ENCODE measurements at regions not wholly inside any gene's neighbourhood (a gene's known extent, or its start where the extent isn't known, plus 50 kb on each side); places are given as distances from the start of the nearest gene placed in this dataset.

DNA sequence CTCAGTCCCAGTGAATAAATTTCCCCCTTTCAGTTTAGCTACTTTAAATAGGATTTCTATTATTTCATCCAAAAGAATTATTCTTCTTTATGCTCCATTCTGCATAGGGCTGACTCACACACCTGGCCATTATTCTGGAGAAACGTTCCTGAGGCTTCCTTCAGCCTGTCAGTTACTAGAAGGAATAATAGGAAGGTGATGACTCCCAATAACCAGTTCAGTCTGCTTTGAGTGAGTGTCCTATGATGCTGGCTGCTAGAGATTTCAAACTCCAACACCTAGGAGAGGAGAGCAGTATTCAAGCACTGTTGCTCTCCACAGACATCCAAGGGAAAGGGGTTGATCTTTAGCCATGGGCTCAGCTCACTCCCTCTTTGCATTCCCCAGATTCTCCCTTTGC, 117.8 kb downstream of the KCTD12 start (continued):
- TF ChIP-seq RNF2 (IDR thresholded peaks at IDR 0.05; ENCODE audit: borderline replicate concordance, low read depth, low read length, missing control alignments, poor library complexity, severe bottlenecking) = no peak

Data from H1 (cell line).